NCI-H1105 (cell line): ENCODE measurements at regions not wholly inside any gene's neighbourhood (a gene's known extent, or its start where the extent isn't known, plus 50 kb on each side); places are given as distances from the start of the nearest gene placed in this dataset.
"Not testable (repeated sequence)": the region's sequence is repeated elsewhere in the genome, so short reads cannot be mapped to it uniquely, and the experiment has no call there.

Experiments used
- DNase-seq: peaks from one replicate; lab custom pipeline; 2025; lab: John Stamatoyannopoulos, UW

- no peak for DNase-seq
Measured at GRCh38 chr13:78139765-78140164, 221.1 kb upstream of the EDNRB start.

- DNase-seq: no peak
Measured at GRCh38 chr13:78138756-78139155, 220.1 kb upstream of the EDNRB start.

- DNase-seq: peak; percentile 35
Measured at GRCh38 chr13:78137404-78138142, 218.9 kb upstream of the EDNRB start.

- DNase-seq: no peak
Measured at GRCh38 chr13:78136966-78137365, 218.3 kb upstream of the EDNRB start.

GRCh38 chr13:78133511-78133910 lies 214.9 kb upstream of the EDNRB start:
- no peak for DNase-seq

GRCh38 chr13:78131811-78132210 lies 213.2 kb upstream of the EDNRB start:
- no peak for DNase-seq

- no peak for DNase-seq
Measured at GRCh38 chr13:78131346-78131745, 212.7 kb upstream of the EDNRB start.

- no peak for DNase-seq
Measured at GRCh38 chr13:78129823-78130222, 211.2 kb upstream of the EDNRB start.

GRCh38 chr13:78129359-78129758 lies 210.7 kb upstream of the EDNRB start:
- no peak for DNase-seq

GRCh38 chr13:78121459-78122348 lies 203.1 kb upstream of the EDNRB start:
- DNase-seq: peak; percentile 8

GRCh38 chr13:78121001-78121400 lies 202.4 kb upstream of the EDNRB start:
- DNase-seq: no peak

- DNase-seq: not testable (repeated sequence)
Measured at GRCh38 chr13:78120144-78120543, 201.5 kb upstream of the EDNRB start.

GRCh38 chr13:78117070-78117469 lies 198.4 kb upstream of the EDNRB start:
- not testable (repeated sequence) for DNase-seq

GRCh38 chr13:78105656-78106055 lies 187.0 kb upstream of the EDNRB start:
- DNase-seq: no peak

GRCh38 chr13:78103936-78104335 lies 185.3 kb upstream of the EDNRB start:
- no peak for DNase-seq

GRCh38 chr13:78102741-78103140 lies 184.1 kb upstream of the EDNRB start:
- no peak for DNase-seq

GRCh38 chr13:78102121-78102677 lies 183.6 kb upstream of the EDNRB start:
- DNase-seq: no peak

GRCh38 chr13:78100486-78100885 lies 181.9 kb upstream of the EDNRB start:
- no peak for DNase-seq

- no peak for DNase-seq
Measured at GRCh38 chr13:78098249-78098648, 179.6 kb upstream of the EDNRB start.

- DNase-seq: no peak
Measured at GRCh38 chr13:78096221-78096620, 177.6 kb upstream of the EDNRB start.

- DNase-seq: no peak
Measured at GRCh38 chr13:78087966-78088678, 169.5 kb upstream of the EDNRB start.
